Eye (tissue), 1 donor: ENCODE measurements at regions not wholly inside any gene's neighbourhood (a gene's known extent, or its start where the extent isn't known, plus 50 kb on each side); places are given as distances from the start of the nearest gene placed in this dataset.
A peak's percentile ranks its signal among the peaks of the same experiment; 100 is the strongest.

Source experiments
- DNase-seq: peaks from one replicate; pipeline ENCODE4 v3.0.0-alpha.2; 2015

GRCh38 chr4:1523506-1523905 is 117.3 kb upstream of the NKX1-1 start:
- no peak for DNase-seq

DNA sequence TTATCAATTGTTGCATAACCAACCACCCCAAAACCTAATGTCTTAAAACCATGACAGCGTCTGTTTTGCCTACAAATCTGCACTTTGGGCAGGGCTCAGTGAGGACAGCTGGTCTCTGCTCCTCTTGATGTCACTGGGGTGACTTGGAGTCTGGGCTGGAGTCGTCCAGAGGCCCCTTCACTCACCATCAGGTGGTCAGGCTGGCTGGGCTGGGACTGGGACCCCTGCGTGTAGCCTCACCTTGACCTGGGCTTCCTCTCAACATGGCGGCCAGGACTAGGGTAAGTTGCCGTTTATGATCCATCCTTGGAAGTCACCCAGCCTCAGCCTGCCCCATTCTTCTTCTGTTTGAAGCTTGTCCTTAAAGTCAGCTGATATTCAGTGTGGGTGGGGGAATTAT is 116.8 kb upstream of the NKX1-1 start:
- no peak for DNase-seq

GRCh38 chr4:1522606-1523005 is 116.4 kb upstream of the NKX1-1 start:
- DNase-seq, result no peak

DNA sequence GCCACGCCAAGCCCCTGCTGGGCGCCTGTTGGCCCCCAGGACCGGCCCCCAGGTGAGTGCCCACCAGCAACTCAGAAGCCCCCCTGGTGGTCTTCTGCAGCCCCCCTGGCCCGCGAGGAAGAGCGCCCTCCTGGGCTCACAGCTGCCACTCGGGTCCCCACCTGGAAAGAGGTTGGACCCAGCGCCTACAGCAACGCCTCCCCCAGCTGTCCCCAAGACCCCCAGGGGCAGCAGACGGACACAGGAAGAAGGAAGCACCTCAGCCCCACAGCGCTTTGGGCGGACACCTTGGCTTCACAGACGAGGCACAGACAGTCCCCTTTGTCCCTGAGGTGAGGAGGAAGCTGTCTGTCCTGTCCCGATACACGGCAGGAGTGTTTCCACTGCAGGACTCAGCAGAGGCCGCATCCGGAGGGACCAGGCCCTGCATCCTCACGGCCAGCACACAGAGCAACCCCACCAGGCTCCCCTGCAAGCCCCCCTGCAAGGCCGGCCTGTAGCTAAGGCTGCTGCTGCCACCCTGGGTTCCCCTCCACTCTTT is 115.6 kb upstream of the NKX1-1 start:
- no peak for DNase-seq

- peak; percentile 86 for DNase-seq
Observed at GRCh38 chr4:1520795-1521576, 114.7 kb upstream of the NKX1-1 start.

DNA sequence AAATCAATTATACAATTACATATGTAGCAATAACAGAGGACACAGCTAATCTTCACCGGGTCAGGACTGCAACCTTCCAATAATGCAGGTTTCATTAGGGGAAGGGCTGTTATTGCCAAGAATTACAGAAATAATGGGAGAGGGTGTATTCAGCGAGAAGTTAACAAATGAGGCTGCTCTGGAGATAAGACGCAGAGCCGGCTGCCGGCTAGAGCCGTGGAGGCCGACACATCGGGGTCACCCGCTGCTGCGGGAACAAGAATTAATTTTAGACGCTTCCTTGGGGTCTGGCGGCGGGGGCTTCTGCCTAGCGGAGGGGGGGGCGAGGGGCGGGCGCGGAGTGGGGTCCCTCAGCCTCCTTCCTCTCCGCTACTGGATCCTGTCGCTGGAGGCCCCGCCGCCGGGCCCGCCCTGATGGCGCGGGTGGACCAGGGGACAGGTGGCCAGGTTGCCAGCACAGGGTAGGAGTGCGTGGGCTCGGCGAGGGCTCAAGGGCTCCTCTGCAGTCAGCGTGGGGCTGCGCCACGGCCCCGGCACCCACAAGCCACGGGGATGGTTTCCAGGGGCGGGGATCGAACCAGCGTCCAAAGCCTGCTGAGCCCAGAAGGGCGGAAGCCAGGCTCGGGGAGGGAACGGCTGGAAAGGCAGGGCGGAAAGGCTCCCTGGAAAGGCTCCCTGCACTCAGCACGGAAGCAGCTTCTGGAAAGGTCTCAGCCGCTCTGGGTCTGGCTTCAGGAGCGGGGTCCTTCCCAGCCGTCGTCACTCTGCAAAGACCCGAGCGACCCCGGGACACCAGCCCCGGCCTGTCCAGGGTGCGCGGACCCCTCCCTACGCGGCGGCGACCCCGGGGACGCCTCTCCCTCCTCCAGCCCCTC is 113.8 kb upstream of the NKX1-1 start:
- DNase-seq, result no peak

DNA sequence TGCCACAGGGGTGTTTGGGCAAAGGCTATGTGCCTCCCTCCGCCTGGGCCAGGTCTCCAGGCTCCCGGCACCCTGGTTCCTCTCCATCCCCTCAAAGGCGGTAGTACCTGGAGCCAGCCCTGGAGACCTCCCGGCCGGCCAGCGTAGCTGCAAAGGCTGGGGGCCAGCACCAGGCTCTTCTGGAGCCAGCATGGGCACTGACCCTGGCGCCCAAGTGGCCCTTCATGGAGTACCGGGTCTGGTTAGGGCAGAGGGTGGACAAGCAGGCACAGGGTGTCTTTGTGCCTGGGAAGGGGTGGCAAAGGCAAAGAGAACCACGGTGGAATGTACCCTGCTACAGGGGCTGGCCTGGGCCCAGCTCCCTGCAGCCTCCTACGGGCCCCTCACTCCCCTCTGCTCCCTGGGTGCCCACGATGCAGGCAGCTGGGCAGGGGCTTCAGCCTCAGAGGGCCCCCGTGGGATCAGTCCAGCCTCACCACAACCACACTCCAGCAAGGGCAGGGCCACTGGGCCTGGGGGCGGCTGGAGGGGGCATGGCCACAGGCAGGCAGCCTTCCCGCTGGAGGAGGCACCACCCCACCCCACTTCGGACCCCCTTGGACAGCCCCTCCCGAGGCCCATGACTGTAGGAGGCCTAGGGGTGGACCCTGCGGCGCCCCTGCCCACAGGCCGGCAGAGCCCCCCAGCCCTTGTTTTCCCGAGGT is 112.9 kb upstream of the NKX1-1 start:
- DNase-seq, result no peak

DNA sequence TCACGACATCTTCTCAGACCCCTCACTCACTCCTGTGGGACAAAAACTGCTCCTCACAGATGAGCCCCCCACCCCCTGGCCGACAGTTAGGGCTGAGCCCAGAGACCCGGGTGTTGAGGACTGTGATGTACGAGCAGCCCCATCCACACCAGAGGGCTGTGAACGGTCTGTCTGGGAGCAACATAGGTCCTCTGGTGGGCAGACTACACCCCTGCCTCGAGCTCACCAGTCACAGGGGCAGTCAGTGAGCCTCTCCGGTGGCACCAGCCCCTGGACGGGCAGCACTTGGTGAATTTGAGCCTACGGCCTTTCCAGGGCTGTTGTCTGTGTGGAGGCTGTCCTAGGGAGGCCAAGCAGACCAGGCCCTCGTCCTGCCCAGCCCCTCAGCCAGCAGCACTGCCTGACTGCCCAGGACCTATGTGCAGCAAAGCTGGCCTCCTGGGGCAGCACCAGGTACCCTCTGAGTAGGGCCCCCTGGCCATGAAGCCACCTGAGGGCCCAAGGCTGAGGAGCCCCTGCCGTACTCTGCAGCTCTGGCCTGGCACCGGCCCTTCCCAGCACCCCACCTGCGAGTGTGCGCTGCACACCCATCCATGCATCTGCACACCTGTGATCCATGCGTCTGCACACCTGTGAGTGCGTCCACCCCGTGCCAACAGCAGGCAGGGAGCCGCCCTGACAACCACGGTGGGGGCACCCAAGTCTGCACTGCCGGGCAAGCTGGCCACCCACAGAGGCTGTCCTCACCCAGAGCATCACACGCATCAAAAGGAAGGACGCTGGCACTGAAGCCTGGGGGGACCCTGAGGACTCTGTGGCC is 111.6 kb upstream of the NKX1-1 start:
- no peak for DNase-seq

GRCh38 chr4:1516881-1517480 is 110.7 kb upstream of the NKX1-1 start:
- no peak for DNase-seq

DNA sequence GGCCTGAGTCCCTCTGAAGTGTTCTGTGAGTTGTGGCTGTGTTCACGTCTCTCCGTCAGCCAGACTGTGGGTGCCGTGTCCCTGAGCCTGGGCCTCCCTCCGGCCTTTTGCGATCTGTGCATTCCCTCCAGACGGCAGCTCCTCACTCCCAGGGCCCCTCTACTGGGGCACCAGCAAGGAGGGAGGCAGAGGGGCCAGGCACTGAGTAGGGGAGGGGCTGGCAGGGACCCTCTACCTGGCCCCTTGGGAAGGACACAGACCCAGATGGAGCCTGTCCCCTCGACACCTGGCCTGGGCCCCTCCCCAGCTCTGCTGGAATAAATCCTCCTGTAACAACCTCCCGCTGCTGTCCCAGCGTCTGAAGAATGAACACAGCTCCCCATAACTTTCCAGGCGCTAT is 110.0 kb upstream of the NKX1-1 start:
- no peak for DNase-seq

DNA sequence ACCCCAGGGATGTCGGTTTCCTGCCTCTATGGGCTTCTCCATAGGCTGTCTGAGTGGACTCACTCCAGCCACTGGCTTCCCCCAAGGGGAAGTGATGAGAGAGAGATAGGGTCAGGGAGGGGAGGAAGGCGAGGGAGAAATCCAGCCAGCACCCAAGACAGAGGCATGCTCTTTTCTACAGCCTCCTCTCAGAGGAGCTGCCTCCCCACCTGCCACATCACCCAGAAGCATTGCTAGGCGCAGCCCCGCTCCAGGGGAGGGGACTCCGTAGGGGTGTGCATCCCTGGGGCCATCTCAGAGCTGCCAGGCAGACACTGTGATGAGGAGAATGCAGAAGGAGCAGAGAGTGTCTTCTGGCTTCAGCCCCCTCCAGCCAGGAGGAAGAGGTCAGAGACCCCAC is 109.5 kb upstream of the NKX1-1 start:
- no peak for DNase-seq

DNA sequence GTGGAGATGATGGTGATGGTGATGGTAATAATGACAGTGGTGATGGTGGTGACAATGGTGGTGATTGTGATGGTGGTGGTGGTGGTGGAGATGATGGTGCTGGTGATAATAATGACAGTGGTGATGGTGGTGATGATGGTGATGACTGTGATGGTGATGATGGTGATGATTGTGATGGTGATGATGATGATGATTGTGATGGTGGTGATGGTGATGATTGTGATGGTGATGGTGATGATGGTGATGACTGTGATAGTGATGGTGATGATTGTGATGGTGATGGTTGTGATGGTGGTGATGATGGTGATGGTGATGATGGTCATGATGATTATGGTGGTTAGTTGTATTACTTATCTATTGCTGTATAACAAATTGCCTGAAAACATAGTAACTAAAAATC is 108.9 kb upstream of the NKX1-1 start:
- DNase-seq, result no peak

- DNase-seq, result no peak
Observed at GRCh38 chr4:1514612-1515011, 108.4 kb upstream of the NKX1-1 start.

DNA sequence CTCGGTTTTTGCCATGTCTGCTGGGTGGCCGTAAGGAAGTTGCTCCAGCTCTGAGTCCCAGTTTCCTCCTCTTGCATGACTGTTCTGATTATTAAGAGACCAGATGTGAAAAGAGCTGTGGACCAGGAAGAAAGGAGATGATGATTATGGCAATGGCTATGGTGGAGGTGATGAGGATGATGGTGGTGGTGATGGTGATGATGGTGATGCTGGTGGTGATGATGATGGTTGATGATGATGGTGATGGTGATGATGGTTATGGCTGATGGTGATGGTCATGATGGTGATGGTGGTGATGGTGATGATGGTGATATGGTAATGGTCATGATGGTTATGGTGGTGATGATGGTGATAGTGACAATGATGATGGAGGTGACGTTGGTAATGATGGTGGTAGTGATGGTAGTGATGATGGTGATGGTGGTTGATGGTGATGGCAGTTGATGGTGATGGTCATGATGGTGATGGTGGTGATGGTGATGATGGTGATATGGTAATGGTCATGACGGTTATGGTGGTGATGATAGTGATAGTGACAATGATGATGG is 107.8 kb upstream of the NKX1-1 start:
- no peak for DNase-seq

- DNase-seq, result peak; percentile 72
Observed at GRCh38 chr4:1512738-1513660, 106.8 kb upstream of the NKX1-1 start.

GRCh38 chr4:1512051-1512737 is 106.0 kb upstream of the NKX1-1 start:
- no peak for DNase-seq

GRCh38 chr4:1511441-1512041 is 105.3 kb upstream of the NKX1-1 start:
- no peak for DNase-seq

- no peak for DNase-seq
Observed at GRCh38 chr4:1510931-1511330, 104.7 kb upstream of the NKX1-1 start.

DNA sequence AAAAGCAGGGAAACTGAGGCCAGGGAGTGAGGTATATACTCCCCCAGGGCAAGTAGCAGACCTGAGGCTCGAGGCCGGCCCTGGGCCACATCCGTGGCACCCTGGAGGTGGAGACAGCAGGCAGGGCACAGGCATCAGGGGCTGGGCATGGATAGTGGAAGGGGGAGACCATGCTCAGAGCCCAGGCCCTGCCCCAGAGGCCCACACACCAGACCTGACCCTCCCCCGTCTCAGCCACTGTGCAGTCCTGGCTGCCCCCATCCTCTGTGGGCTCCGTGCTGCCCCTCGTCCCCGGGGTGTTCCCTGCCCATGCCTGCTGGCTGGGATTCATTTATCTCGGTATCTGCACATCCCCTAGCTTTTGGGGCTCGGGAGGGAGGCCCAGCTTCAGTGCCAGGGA is 103.1 kb upstream of the NKX1-1 start:
- DNase-seq, result no peak
